ENCODE measurements at regions not wholly inside any gene's neighbourhood (a gene's known extent, or its start where the extent isn't known, plus 50 kb on each side); places are given as distances from the start of the nearest gene placed in this dataset.

- peak in 1 of 2 donors; percentile 71 for DNase-seq (ENCODE audit: low read depth in 1 of 2, low spot score in 1 of 2)
- Histone ChIP-seq H3K4me1 (ENCODE audit: low read depth) (peaks cover 17% of the 10 kb centered on the region), H3K4me3 (no peak overlapping the region), H3K27me3 (no peaks in the 10 kb centered on the region), H3K9me3 (ENCODE audit: low read depth) (no peaks in the 10 kb centered on the region), H3K27ac (peak overlapping the region; percentile 5), H3K36me3 (no peaks in the 10 kb centered on the region)
- no peak for TF ChIP-seq CTCF (IDR thresholded peaks at IDR 0.05; ENCODE audit: low read depth, low read length)
Observed at GRCh38 chr2:34729845-34730244, 1130.7 kb upstream of the FAM98A start.

- Histone ChIP-seq H3K4me1 (ENCODE audit: low read depth) (peaks cover 9% of the 10 kb centered on the region), H3K36me3 (no peaks in the 10 kb centered on the region), H3K9me3 (ENCODE audit: low read depth) (no peaks in the 10 kb centered on the region), H3K27ac (no peak overlapping the region), H3K4me3 (no peak overlapping the region), H3K27me3 (no peaks in the 10 kb centered on the region)
- TF ChIP-seq CTCF (IDR thresholded peaks at IDR 0.05; ENCODE audit: low read depth, low read length), result no peak
- DNase-seq (ENCODE audit: low read depth in 1 of 2, low spot score in 1 of 2), result no peak
Observed at GRCh38 chr2:34724107-34724506, 1125.0 kb upstream of the FAM98A start.

GRCh38 chr2:34723683-34724082 lies 1124.6 kb upstream of the FAM98A start:
- Histone ChIP-seq H3K4me3 (no peak overlapping the region), H3K27ac (no peak overlapping the region), H3K36me3 (no peaks in the 10 kb centered on the region), H3K9me3 (ENCODE audit: low read depth) (no peaks in the 10 kb centered on the region), H3K4me1 (ENCODE audit: low read depth) (peaks cover 5% of the 10 kb centered on the region), H3K27me3 (no peaks in the 10 kb centered on the region)
- TF ChIP-seq CTCF (IDR thresholded peaks at IDR 0.05; ENCODE audit: low read depth, low read length), result no peak
- no peak for DNase-seq (ENCODE audit: low read depth in 1 of 2, low spot score in 1 of 2)

GRCh38 chr2:34719206-34719605 lies 1120.1 kb upstream of the FAM98A start:
- Histone ChIP-seq H3K9me3 (ENCODE audit: low read depth) (no peaks in the 10 kb centered on the region), H3K27ac (no peak overlapping the region), H3K4me1 (ENCODE audit: low read depth) (peaks cover 5% of the 10 kb centered on the region), H3K36me3 (no peaks in the 10 kb centered on the region), H3K4me3 (no peak overlapping the region), H3K27me3 (no peaks in the 10 kb centered on the region)
- no peak for TF ChIP-seq CTCF (IDR thresholded peaks at IDR 0.05; ENCODE audit: low read depth, low read length)
- no peak for DNase-seq (ENCODE audit: low read depth in 1 of 2, low spot score in 1 of 2)

- Histone ChIP-seq H3K27ac (no peak overlapping the region), H3K27me3 (no peaks in the 10 kb centered on the region), H3K36me3 (no peaks in the 10 kb centered on the region), H3K4me1 (ENCODE audit: low read depth) (no peaks in the 10 kb centered on the region), H3K9me3 (ENCODE audit: low read depth) (no peaks in the 10 kb centered on the region), H3K4me3 (no peak overlapping the region)
- TF ChIP-seq CTCF (IDR thresholded peaks at IDR 0.05; ENCODE audit: low read depth, low read length), result no peak
- DNase-seq (ENCODE audit: low read depth in 1 of 2, low spot score in 1 of 2), result no peak
Observed at GRCh38 chr2:34705551-34706247, 1106.6 kb upstream of the FAM98A start.
